Endothelial cell of umbilical vein (primary cell): ENCODE measurements at regions not wholly inside any gene's neighbourhood (a gene's known extent, or its start where the extent isn't known, plus 50 kb on each side); places are given as distances from the start of the nearest gene placed in this dataset.

Source experiments
- BruUV-seq: library from RNA; stranded (reverse); fragments of 400-500 nt; replicated peaks from 2 replicates; lab custom pipeline; 2021; lab: Mats Ljungman, UMichigan
- CTCF ChIA-PET: fragments of 300-600, 350-600 bp; sonication (Branson Sonifier 250); formaldehyde crosslinking; loops from one replicate; lab custom pipeline; 2021; ENCODE audit warnings: antibody characterized with exemption, inconsistent platforms; lab: Charles Lee
- POLR2A ChIA-PET: fragments of 300-600, 350-600 bp; sonication (Branson Sonifier 250); formaldehyde crosslinking; loops from one replicate; lab custom pipeline; 2021; ENCODE audit warnings: antibody characterized with exemption, inconsistent platforms; lab: Charles Lee
- DNase-seq: peaks from one replicate; pipeline ENCODE4 v3.0.0-alpha.2; 2011; ENCODE audit warnings: low read depth, low spot score
- FAIRE-seq: peaks from 2 replicates; lab custom pipeline; 2011; peaks lifted over from hg19 to GRCh38; lab: Jason Lieb, UNC
- H2AFZ ChIP-seq: 2 replicates; pipeline ENCODE4 v1.6.0; 2012; ENCODE audit warnings: low read depth, low read length, control low read depth, inconsistent platforms
- H3K27ac ChIP-seq: 2 replicates; pipeline ENCODE4 v1.5.1; 2011; ENCODE audit warnings: low read depth, mild to moderate bottlenecking, control low read depth, low read length, moderate library complexity; ENCODE audit not compliant: insufficient read depth
- H3K27me3 ChIP-seq, 2 experiments: 2 replicates each; pipeline versions ENCODE4 v1.6.0 to v1.6.1; 2011; ENCODE audit warnings: low read length in 2 of 2, mixed read lengths in 1 of 2; ENCODE audit not compliant: control insufficient read depth in 2 of 2, insufficient read depth in 2 of 2
- H3K36me3 ChIP-seq, 2 experiments: 2 replicates in 1 of 2; 3 replicates in 1 of 2; pipeline ENCODE4 v1.5.1; 2011; ENCODE audit warnings: low read length in 2 of 2, mild to moderate bottlenecking in 1 of 2, moderate library complexity in 1 of 2; ENCODE audit not compliant: control insufficient read depth in 2 of 2, insufficient read depth in 2 of 2; ENCODE audit errors: extremely low read depth in 1 of 2
- H3K4me1 ChIP-seq: 3 replicates; pipeline ENCODE4 v1.5.1; 2011; ENCODE audit warnings: mild to moderate bottlenecking, low read length; ENCODE audit not compliant: control insufficient read depth, insufficient read depth; ENCODE audit errors: extremely low read depth
- H3K4me2 ChIP-seq: 2 replicates; pipeline ENCODE4 v1.6.1; 2011; ENCODE audit warnings: low read length, control low read depth, mixed read lengths; ENCODE audit not compliant: insufficient read depth
- H3K4me3 ChIP-seq, 3 experiments: fragments of 200-600 bp in 1 of 3; sonication (generic), shearing (Covaris generic) in 1 of 3; replicated peaks in 1 of 3; 2 replicates each; pipeline ENCODE4 v1.5.1; 2011 to 2016; ENCODE audit warnings: control low read depth in 3 of 3, low read length in 3 of 3, mild to moderate bottlenecking in 2 of 3, inconsistent platforms in 1 of 3, low read depth in 1 of 3, moderate library complexity in 1 of 3; ENCODE audit not compliant: insufficient read depth in 1 of 3
- H3K79me2 ChIP-seq: 2 replicates; pipeline ENCODE4 v1.6.0; 2012; ENCODE audit warnings: low read length, inconsistent platforms; ENCODE audit not compliant: control insufficient read depth, insufficient read depth
- H3K9ac ChIP-seq: replicated peaks from 2 replicates; pipeline ENCODE3; 2011; ENCODE audit warnings: low read length, control low read depth; ENCODE audit not compliant: insufficient read depth; ENCODE audit errors: extremely low read depth
- H3K9me1 ChIP-seq: replicated peaks from 3 replicates; pipeline ENCODE4 v1.6.0; 2011; ENCODE audit warnings: mild to moderate bottlenecking, low read length; ENCODE audit not compliant: control insufficient read depth, insufficient read depth; ENCODE audit errors: extremely low read depth
- H3K9me3 ChIP-seq: replicated peaks from 2 replicates; pipeline ENCODE4 v1.5.1; 2012; ENCODE audit warnings: low read length, inconsistent platforms; ENCODE audit not compliant: control insufficient read depth, insufficient read depth
- H4K20me1 ChIP-seq: replicated peaks from 2 replicates; pipeline ENCODE3; 2011; ENCODE audit warnings: mild to moderate bottlenecking, low read length; ENCODE audit not compliant: control insufficient read depth, insufficient read depth; ENCODE audit errors: extremely low read depth
- EZH2 ChIP-seq: IDR thresholded peaks from 2 replicates; pipeline ENCODE4 v1.6.1; 2012; ENCODE audit warnings: borderline replicate concordance, low read depth, mild to moderate bottlenecking, moderate library complexity, low read length, inconsistent platforms; ENCODE audit not compliant: severe bottlenecking
- FOS ChIP-seq: IDR thresholded peaks from 2 replicates; pipeline ENCODE4 v1.6.1; 2011; ENCODE audit warnings: mild to moderate bottlenecking, low read length, moderate library complexity, borderline replicate concordance; ENCODE audit not compliant: insufficient read depth
- GATA2 ChIP-seq: IDR thresholded peaks from 2 replicates; pipeline ENCODE4 v1.7.0; 2011; ENCODE audit warnings: low read depth, mild to moderate bottlenecking, moderate library complexity, mixed read lengths, low read length; ENCODE audit not compliant: insufficient read length, insufficient read depth
- JUN ChIP-seq: IDR thresholded peaks from 2 replicates; pipeline ENCODE4 v1.6.1; 2011; ENCODE audit warnings: borderline replicate concordance, low read depth; ENCODE audit not compliant: insufficient read length, insufficient read depth
- MYC ChIP-seq: IDR thresholded peaks from one replicate; pipeline ENCODE4 v1.6.1; 2011; ENCODE audit warnings: mild to moderate bottlenecking, low read depth, low read length
- POLR2A ChIP-seq: IDR thresholded peaks from 2 replicates; pipeline ENCODE4 v1.6.1; 2012; ENCODE audit warnings: low read depth, mild to moderate bottlenecking, control low read depth, low read length
- POLR2AphosphoS5 ChIP-seq: IDR thresholded peaks from 2 replicates; pipeline ENCODE4 v1.6.1; 2012; ENCODE audit warnings: low read depth, mild to moderate bottlenecking, control low read depth, low read length, moderate library complexity; ENCODE audit not compliant: insufficient read depth
- dilution Hi-C: fragments of 300-500 bp; cut with MboI; formaldehyde crosslinking; loops from one replicate; pipeline ENCODE4 v1.15.0; 2019; ENCODE audit warnings: low sequenced_read_pairs; ENCODE audit not compliant: extremely low pct_ligation_motif_present
- intact Hi-C: fragments of 100-400 bp; cut with micrococcal nuclease; formaldehyde crosslinking; loops from one replicate; pipeline ENCODE4 v1.10.0; 2022
- TF ChIP-seq, protein P1 (sequence below), 2 donors: IDR thresholded peaks; 1 replicate in 1 of 2; 2 replicates in 1 of 2; pipeline ENCODE4 v1.5.1; 2011; ENCODE audit warnings: low read length in 2 of 2, mild to moderate bottlenecking in 2 of 2, moderate library complexity in 2 of 2, control low read depth in 1 of 2, inconsistent platforms in 1 of 2, low read depth in 1 of 2; ENCODE audit not compliant: insufficient read depth in 1 of 2; ENCODE audit errors: extremely low read depth in 1 of 2
- TF ChIP-seq, protein P2 (sequence below): IDR thresholded peaks from 2 replicates; pipeline ENCODE4 v1.6.1; 2011; ENCODE audit not compliant: insufficient read depth, insufficient read length

DNA sequence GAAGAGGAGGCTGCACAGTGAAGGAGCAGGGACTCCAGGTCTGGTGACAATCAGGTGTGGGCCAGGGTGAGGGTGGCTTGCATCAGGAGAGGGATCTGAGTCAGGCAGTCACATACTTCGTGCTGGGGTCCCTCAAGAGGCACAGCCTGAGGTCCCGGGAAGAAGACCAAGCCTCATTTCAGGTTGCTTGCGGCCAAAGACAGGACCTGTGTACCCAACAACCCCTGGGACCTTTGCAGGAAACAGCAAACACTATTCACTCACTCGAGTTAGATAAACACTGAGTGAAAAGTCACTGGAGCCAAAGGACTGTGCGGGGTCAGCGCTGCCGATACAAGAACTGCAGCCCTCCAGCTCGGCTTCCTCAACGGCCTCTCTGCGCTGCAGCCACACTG lies 104.4 kb downstream of the SINHCAF start:
- Histone ChIP-seq H4K20me1 (no peaks in the 10 kb centered on the region), H3K4me1 (no peaks in the 10 kb centered on the region), H3K4me3 (no peak overlapping the region), H3K9ac (no peak overlapping the region), H3K27me3 (peaks cover 0 to 5% of the 10 kb centered on the region in 2 experiments), H2AFZ (no peak overlapping the region), H3K4me2 (no peak overlapping the region), H3K27ac (no peak overlapping the region), H3K9me3 (no peaks in the 10 kb centered on the region), H3K79me2 (no peaks in the 10 kb centered on the region), H3K36me3 (no peaks in the 10 kb centered on the region), H3K9me1 (no peaks in the 10 kb centered on the region)
- POLR2A ChIA-PET: no interaction called here
- TF ChIP-seq POLR2A: no peak
- no peak for TF ChIP-seq POLR2AphosphoS5
- no peak for TF ChIP-seq EZH2
- no peak for TF ChIP-seq MYC
- TF ChIP-seq, protein P1, sequence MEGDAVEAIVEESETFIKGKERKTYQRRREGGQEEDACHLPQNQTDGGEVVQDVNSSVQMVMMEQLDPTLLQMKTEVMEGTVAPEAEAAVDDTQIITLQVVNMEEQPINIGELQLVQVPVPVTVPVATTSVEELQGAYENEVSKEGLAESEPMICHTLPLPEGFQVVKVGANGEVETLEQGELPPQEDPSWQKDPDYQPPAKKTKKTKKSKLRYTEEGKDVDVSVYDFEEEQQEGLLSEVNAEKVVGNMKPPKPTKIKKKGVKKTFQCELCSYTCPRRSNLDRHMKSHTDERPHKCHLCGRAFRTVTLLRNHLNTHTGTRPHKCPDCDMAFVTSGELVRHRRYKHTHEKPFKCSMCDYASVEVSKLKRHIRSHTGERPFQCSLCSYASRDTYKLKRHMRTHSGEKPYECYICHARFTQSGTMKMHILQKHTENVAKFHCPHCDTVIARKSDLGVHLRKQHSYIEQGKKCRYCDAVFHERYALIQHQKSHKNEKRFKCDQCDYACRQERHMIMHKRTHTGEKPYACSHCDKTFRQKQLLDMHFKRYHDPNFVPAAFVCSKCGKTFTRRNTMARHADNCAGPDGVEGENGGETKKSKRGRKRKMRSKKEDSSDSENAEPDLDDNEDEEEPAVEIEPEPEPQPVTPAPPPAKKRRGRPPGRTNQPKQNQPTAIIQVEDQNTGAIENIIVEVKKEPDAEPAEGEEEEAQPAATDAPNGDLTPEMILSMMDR (IDR thresholded peaks at IDR 0.05; ENCODE audit: extremely low read depth in 1 of 2, insufficient read depth in 1 of 2, low read depth in 1 of 2, low read length in 2 of 2): no peak
- no peak for TF ChIP-seq FOS
- TF ChIP-seq, protein P2, sequence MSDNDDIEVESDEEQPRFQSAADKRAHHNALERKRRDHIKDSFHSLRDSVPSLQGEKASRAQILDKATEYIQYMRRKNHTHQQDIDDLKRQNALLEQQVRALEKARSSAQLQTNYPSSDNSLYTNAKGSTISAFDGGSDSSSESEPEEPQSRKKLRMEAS: no peak
- TF ChIP-seq GATA2: no peak
- no peak for TF ChIP-seq JUN
- DNase-seq (no peak), FAIRE-seq (no peak)
- dilution Hi-C loops (no loop called here), intact Hi-C loops (no loop called here)
- no TSS peak for BruUV-seq
- CTCF ChIA-PET: no interaction called here
